GM23248 (cell line): ENCODE measurements at regions not wholly inside any gene's neighbourhood (a gene's known extent, or its start where the extent isn't known, plus 50 kb on each side); places are given as distances from the start of the nearest gene placed in this dataset.

Experiments used
- EZH2 ChIP-seq: fragments of 200-600 bp; sonication (generic); IDR thresholded peaks from 2 replicates; pipeline ENCODE4 v1.6.1; 2018; ENCODE audit warnings: antibody characterized with exemption, mild to moderate bottlenecking; ENCODE audit not compliant: insufficient read depth, poor library complexity, severe bottlenecking
- EZH2phosphoT487 ChIP-seq: fragments of 200-600 bp; sonication (generic); IDR thresholded peaks from 2 replicates; pipeline ENCODE4 v1.6.1; 2018; ENCODE audit warnings: antibody characterized with exemption, moderate library complexity, mild to moderate bottlenecking, low read depth; ENCODE audit not compliant: insufficient read depth

DNA sequence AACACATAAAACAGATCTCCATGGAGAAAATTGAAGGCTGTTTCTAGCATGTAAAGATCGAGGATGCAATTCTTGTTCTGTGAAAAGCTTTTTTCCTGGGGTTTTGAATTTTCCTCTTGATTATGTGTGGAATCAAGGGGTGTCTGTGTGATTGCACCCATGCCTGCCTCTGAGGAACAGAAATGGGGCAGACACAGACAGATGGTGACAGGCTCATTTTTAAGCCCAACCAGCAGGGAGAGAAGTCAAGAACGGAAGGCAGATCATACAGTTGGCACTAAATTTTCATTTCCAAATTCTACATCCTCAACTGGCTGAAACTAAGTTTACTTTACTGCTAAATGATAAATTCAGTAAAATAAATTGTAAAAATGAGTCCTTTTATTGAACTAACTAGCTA is 1037.7 kb upstream of the KLHL29 start:
- TF ChIP-seq EZH2: no peak
- TF ChIP-seq EZH2phosphoT487: no peak
